ENCODE measurements at regions not wholly inside any gene's neighbourhood (a gene's known extent, or its start where the extent isn't known, plus 50 kb on each side); places are given as distances from the start of the nearest gene placed in this dataset.

DNA sequence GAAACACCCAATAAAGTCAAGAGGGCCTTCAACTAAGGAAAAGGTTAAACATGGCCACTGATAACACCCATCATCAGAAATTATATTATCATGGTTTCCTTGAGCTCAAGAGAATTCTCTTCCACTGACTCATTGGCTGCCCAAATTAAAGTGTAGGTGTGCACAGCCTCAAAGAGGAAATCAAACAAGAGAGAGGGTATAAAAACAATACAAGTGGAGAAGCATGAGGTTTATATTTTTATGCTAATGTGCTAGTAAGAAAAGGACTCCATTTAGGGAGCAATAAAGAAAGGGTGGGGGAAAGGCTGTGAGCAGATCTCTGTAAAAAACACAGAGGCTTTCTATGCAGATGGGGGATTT is 168.8 kb upstream of the VRK2 start:
- TF ChIP-seq POLR2AphosphoS5 (IDR thresholded peaks at IDR 0.05; ENCODE audit: borderline replicate concordance, low read depth, low read length) (no peak), EZH2 (IDR thresholded peaks at IDR 0.05) (no peak), FOXP2 (optimal IDR thresholded peaks at IDR 0.05; ENCODE audit: control extremely low read depth, extremely low read length, insufficient read depth) (no peak)
